ENCODE measurements at regions not wholly inside any gene's neighbourhood (a gene's known extent, or its start where the extent isn't known, plus 50 kb on each side); places are given as distances from the start of the nearest gene placed in this dataset.

GRCh38 chr5:142428036-142428772 lies 103.4 kb upstream of the SPRY4 start:
- no peak for TF ChIP-seq EGR1 (IDR thresholded peaks at IDR 0.05)
- no peak for TF ChIP-seq YY1 (IDR thresholded peaks at IDR 0.05; ENCODE audit: low read depth)
- no peak for TF ChIP-seq MAX (IDR thresholded peaks at IDR 0.05)
